Panc1 (cell line): ENCODE measurements at regions not wholly inside any gene's neighbourhood (a gene's known extent, or its start where the extent isn't known, plus 50 kb on each side); places are given as distances from the start of the nearest gene placed in this dataset.

Experiments
- CTCF ChIP-seq: fragments of 450-650 bp; IDR thresholded peaks from 2 replicates; pipeline ENCODE4 v1.5.1; 2017; ENCODE audit warnings: mild to moderate bottlenecking
- POLR2AphosphoS5 ChIP-seq: IDR thresholded peaks from 2 replicates; pipeline ENCODE4 v1.6.1; 2012; ENCODE audit warnings: mild to moderate bottlenecking, low read depth, low read length, moderate library complexity
- SIN3A ChIP-seq: IDR thresholded peaks from 2 replicates; pipeline ENCODE4 v1.6.1; 2012; ENCODE audit warnings: low read depth, mild to moderate bottlenecking, low read length, moderate library complexity, borderline replicate concordance; ENCODE audit not compliant: insufficient read depth
- TCF7L2 ChIP-seq: IDR thresholded peaks from 2 replicates; pipeline ENCODE4 v1.6.1; 2011; ENCODE audit warnings: mild to moderate bottlenecking, low read depth, low read length, inconsistent platforms
- TF ChIP-seq, protein P1 (sequence below), 2 experiments: IDR thresholded peaks; 2 replicates each; pipeline ENCODE4 v1.6.1; 2011 to 2012; ENCODE audit warnings: low read depth in 2 of 2, control low read depth in 1 of 2, low read length in 1 of 2, mild to moderate bottlenecking in 1 of 2, moderate library complexity in 1 of 2; ENCODE audit not compliant: insufficient read depth in 1 of 2

- no peak for TF ChIP-seq CTCF
- peak; percentile 26; the same call in 1 of the 2 replicates for TF ChIP-seq POLR2AphosphoS5
- TF ChIP-seq, protein P1, sequence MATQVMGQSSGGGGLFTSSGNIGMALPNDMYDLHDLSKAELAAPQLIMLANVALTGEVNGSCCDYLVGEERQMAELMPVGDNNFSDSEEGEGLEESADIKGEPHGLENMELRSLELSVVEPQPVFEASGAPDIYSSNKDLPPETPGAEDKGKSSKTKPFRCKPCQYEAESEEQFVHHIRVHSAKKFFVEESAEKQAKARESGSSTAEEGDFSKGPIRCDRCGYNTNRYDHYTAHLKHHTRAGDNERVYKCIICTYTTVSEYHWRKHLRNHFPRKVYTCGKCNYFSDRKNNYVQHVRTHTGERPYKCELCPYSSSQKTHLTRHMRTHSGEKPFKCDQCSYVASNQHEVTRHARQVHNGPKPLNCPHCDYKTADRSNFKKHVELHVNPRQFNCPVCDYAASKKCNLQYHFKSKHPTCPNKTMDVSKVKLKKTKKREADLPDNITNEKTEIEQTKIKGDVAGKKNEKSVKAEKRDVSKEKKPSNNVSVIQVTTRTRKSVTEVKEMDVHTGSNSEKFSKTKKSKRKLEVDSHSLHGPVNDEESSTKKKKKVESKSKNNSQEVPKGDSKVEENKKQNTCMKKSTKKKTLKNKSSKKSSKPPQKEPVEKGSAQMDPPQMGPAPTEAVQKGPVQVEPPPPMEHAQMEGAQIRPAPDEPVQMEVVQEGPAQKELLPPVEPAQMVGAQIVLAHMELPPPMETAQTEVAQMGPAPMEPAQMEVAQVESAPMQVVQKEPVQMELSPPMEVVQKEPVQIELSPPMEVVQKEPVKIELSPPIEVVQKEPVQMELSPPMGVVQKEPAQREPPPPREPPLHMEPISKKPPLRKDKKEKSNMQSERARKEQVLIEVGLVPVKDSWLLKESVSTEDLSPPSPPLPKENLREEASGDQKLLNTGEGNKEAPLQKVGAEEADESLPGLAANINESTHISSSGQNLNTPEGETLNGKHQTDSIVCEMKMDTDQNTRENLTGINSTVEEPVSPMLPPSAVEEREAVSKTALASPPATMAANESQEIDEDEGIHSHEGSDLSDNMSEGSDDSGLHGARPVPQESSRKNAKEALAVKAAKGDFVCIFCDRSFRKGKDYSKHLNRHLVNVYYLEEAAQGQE (IDR thresholded peaks at IDR 0.05; ENCODE audit: insufficient read depth in 1 of 2, low read depth in 2 of 2, low read length in 1 of 2): no peak
- TF ChIP-seq SIN3A: no peak
- TF ChIP-seq TCF7L2: no peak
Observed at GRCh38 chr6:12371641-12372146, 81.5 kb downstream of the EDN1 start.
